ENCODE measurements at regions not wholly inside any gene's neighbourhood (a gene's known extent, or its start where the extent isn't known, plus 50 kb on each side); places are given as distances from the start of the nearest gene placed in this dataset.
"Not testable (repeated sequence)": the region's sequence is repeated elsewhere in the genome, so short reads cannot be mapped to it uniquely, and the experiment has no call there.

GRCh38 chr9:115680231-115680630, 473.4 kb upstream of the PAPPA start:
- no peak for DNase-seq

- DNase-seq, result no peak
Measured at GRCh38 chr9:115681585-115681984, 472.0 kb upstream of the PAPPA start.

GRCh38 chr9:115686069-115686468, 467.5 kb upstream of the PAPPA start:
- no peak for DNase-seq

GRCh38 chr9:115687356-115687755, 466.2 kb upstream of the PAPPA start:
- no peak for DNase-seq

DNA sequence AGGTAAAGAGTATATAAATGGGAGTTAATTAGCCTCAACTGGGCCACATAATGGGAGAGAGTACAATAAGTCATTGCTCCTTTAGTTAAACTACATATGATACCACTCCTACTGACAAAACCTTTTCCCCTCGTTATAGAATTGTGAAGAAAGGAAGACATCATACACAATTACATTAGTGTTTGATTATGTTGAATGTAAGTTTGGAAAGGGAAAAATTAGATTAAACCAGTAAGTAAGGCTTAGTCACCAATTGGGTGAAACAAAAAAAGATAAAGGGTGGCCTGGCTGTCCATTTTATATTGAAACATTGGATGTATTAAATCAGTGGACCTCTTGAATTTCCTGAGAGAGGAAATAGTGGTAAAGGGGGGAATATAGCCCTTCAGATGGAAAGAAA, 464.3 kb upstream of the PAPPA start:
- DNase-seq, result no peak

DNA sequence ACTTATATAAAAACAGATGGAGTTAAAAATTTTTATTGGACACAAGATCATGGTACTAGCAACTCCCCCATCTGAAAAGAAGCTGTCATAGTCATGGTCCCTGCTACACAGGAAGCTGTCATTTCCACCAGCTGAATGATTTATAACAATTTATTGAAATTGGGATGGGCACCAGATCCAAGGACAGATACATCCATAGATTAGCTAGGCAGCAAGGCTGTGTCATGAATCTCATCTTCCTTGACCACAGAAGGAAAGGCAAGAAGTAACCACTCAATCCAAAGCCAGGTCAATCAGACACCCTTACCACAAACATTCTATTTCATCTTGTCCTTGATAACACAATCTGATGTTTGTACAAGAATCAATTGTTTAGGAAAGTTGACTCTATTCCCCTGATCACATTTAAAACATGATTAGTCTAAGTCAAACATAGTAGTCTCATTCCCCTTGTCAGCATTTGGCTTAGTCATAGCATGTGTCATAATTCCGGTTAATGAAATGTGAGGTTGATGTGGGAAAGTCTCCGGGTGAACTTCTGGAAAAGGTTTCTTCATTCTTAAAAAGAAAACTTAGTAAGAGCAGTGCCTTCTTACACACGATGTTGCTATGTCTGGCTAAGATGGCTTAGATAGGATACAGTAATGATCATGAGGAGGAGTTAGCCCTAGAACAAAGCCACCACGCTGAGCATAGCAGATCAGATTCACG, 462.6 kb upstream of the PAPPA start:
- no peak for DNase-seq

GRCh38 chr9:115691693-115692092, 461.9 kb upstream of the PAPPA start:
- no peak for DNase-seq

DNA sequence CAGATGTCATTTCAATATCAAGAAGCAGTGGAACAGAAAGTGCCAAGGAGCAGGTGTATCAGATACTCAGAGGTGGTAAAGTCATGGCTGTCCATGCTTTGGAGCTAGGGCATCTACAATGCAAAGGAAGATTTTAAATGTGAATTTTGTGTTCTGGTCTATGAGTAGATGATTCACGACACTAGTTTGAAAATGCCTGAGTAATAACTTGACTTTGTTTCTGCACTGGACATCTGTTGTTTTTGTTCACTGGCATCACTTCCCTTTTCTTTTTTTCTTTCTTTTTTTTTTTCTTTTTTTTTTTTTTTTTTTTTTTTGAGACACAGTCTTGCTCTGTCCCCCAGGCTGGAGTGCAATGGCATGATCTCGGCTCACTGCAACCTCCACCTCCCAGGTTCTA, 460.7 kb upstream of the PAPPA start:
- not testable (repeated sequence) for DNase-seq

DNA sequence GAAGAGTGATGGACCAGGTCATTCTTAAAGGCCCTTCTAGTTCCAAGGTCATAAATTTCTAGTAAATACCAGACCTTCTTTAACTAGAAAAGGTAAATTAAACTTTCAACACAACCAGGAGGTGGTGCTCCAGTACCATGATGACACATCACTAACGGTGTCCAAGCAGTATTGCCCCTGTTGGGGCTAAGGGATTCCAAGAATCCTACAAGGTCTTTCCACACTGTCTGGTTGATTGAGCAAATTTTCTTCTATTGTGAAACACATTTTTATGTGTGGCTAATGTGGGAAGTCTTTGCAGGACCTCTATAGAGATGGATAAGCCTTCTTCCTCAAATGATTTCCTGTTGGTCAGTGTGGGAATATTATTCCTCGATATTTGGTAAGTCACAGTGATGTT, 459.6 kb upstream of the PAPPA start:
- no peak for DNase-seq

DNA sequence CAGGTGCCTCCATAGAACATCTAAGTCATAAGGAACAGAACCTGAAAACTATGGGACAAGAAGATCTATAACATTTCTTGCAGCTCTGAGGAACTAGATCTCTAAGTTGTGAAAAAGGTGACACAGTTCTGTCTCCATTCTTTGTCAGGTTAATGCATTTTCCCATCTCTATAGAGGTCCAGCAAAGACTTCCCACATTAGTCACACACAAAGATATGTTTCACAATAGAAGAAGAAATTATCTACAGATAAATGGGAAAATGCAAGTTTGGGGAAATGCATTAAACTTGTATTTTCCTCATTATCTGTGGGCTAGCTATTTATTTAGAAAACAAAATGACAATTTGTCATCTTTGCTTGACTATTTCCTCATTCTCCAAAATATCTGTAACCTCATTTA, 458.6 kb upstream of the PAPPA start:
- no peak for DNase-seq

DNA sequence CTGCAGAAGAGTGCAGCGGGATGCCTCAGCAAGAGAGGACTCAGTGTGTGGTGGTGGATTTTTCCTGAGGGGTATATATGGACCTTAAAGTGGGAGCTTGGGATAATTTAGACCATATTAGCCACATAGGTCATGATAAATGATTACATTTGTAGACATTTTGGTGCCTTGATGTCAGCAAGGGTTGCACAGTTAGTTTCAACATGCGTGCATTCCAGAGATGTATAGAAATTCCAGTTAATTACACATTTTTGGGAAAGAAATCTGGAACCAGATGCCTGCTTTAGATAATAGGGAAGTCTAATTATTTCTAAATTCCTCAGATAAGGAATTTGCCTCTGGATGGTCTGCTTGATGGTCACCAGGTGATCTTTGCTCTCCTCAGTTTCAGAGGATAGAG, 440.6 kb upstream of the PAPPA start:
- DNase-seq, result no peak

DNA sequence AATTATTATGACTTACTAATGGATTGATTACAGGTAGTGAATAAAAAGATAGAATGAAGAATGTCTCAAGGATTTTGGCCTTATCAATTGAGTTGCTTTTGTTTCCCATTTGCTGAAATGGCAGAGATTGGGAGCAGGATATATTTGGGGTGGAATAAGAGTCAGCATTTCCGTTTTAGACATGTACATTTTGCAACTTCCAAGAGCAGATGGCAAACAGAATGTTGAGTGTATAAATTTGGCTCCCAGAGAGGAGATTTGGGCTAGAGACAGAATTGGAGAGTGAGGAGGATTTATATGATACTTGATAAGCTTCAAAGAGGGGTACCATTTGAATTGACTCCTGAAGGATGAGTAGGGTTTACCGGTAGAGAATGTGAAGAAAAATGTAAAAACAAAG, 437.9 kb upstream of the PAPPA start:
- DNase-seq, result no peak

- DNase-seq, result no peak
Measured at GRCh38 chr9:115717298-115717697, 436.3 kb upstream of the PAPPA start.

DNA sequence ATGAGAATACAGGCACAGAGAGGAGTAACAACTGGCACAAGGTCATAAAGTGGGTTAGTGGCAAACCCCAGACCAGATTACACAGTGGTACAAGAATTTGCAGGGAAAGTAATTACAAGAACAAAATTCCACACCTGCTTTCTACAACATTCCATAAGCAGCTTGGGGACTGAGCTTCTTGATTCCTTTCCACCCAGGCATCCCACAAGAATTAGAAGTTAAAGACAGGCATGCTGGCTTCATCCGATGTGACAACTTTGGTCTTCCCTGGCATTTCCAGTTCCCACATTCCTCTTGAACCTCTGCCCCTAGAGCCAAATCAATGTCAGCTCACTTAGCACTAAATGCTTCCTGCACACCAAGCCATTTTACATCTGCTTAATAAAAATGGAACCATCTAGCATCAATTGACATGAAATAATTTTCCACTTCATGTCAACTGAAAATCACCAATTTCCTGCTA, 435.8 kb upstream of the PAPPA start:
- DNase-seq, result no peak

GRCh38 chr9:115730396-115730795, 423.2 kb upstream of the PAPPA start:
- no peak for DNase-seq

- no peak for DNase-seq
Measured at GRCh38 chr9:115730845-115731244, 422.7 kb upstream of the PAPPA start.

- no peak for DNase-seq
Measured at GRCh38 chr9:115733318-115734110, 420.1 kb upstream of the PAPPA start.

GRCh38 chr9:115739096-115739875, 414.3 kb upstream of the PAPPA start:
- no peak for DNase-seq

GRCh38 chr9:115740986-115741385, 412.6 kb upstream of the PAPPA start:
- DNase-seq, result no peak

- DNase-seq, result no peak
Measured at GRCh38 chr9:115743709-115744605, 409.6 kb upstream of the PAPPA start.

GRCh38 chr9:115746496-115746895, 407.1 kb upstream of the PAPPA start:
- DNase-seq, result no peak

GRCh38 chr9:115747731-115748130, 405.9 kb upstream of the PAPPA start:
- no peak for DNase-seq

DNA sequence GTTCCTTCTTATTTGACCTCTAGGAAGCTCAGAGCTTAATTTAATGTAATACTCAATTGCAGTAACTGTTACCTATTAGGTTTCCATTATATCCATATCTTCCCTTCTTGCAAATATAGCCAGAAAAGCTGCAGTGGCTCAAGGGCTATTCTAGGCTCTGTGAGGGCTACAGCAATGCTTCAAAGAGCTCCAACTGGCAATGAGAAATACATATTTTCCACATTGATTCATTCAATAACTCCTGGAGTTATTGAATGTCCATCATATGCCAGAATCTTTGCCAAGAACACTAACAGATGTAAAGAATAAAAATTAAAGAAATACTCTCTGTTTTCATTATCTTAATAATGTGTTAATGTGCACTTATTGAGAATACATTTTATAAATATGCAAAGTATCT, 396.9 kb upstream of the PAPPA start:
- no peak for DNase-seq
